K562 (cell line): ENCODE measurements at regions not wholly inside any gene's neighbourhood (a gene's known extent, or its start where the extent isn't known, plus 50 kb on each side); places are given as distances from the start of the nearest gene placed in this dataset.

Experiments used
- ATAC-seq: fragments of 200-7000 bp; cut with Tn5 transposase; 3 replicates; pipeline ENCODE4 v1.9.1; 2020; ENCODE audit warnings: moderate library complexity
- BruUV-seq: library from RNA; stranded (reverse); fragments of 400-500 nt; replicated peaks from 2 replicates; lab custom pipeline; 2021; lab: Mats Ljungman, UMichigan
- CTCF ChIA-PET: fragments of 300-600 bp; formaldehyde crosslinking; extraction: SDS; loops from one replicate; lab custom pipeline; 2021; ENCODE audit warnings: low intra/inter-chr PET ratio; lab: Yijun Ruan, JAX
- POLR2A ChIA-PET: fragments of 300-600, 350-650 bp; sonication (Branson Sonifier 250); formaldehyde crosslinking; extraction: SDS; loops from one replicate; lab custom pipeline; 2021; ENCODE audit warnings: antibody characterized with exemption, inconsistent platforms; lab: Yijun Ruan, JAX
- DNase-seq, 4 experiments: peaks; one replicate each; pipeline versions ENCODE4 v3.0.0 to v3.0.0-alpha.2; 2011 to 2018; ENCODE audit warnings: low spot score in 3 of 4, mixed read lengths in 3 of 4; ENCODE audit errors: extremely low read depth in 1 of 4
- FAIRE-seq: peaks from 2 replicates; lab custom pipeline; 2011; peaks lifted over from hg19 to GRCh38; lab: Jason Lieb, UNC
- H2AFZ ChIP-seq: 2 replicates; pipeline ENCODE4 v1.6.0; 2011; ENCODE audit warnings: low read depth, low read length, control low read depth, inconsistent platforms
- H3K27ac ChIP-seq: fragments of 200-600 bp; 3 replicates; pipeline ENCODE4 v1.8.0; 2011; ENCODE audit warnings: low read depth, mild to moderate bottlenecking, control low read depth, inconsistent platforms, low read length, moderate library complexity, mixed read lengths; ENCODE audit errors: extremely low read depth
- H3K27me3 ChIP-seq, 2 experiments: fragments of 300-600 bp in 1 of 2; 2 replicates in 1 of 2; 3 replicates in 1 of 2; pipeline versions ENCODE4 v1.6.0 to v1.8.0; 2011; ENCODE audit warnings: inconsistent platforms in 2 of 2, low read length in 2 of 2, mild to moderate bottlenecking in 1 of 2, mixed read lengths in 1 of 2, moderate library complexity in 1 of 2; ENCODE audit not compliant: control insufficient read depth in 2 of 2, insufficient read depth in 2 of 2
- H3K36me3 ChIP-seq: fragments of 300-600 bp; 3 replicates; pipeline ENCODE4 v1.8.0; 2011; ENCODE audit warnings: mild to moderate bottlenecking, low read length, inconsistent platforms; ENCODE audit not compliant: control insufficient read depth, insufficient read depth
- H3K4me1 ChIP-seq, 2 experiments: fragments of 200-600 bp in 1 of 2; replicated peaks in 1 of 2; 2 replicates in 1 of 2; 3 replicates in 1 of 2; pipeline versions ENCODE4 v1.5.1 to v1.8.0; 2011; ENCODE audit warnings: inconsistent platforms in 2 of 2, low read length in 2 of 2, mild to moderate bottlenecking in 1 of 2, mixed read lengths in 1 of 2, moderate library complexity in 1 of 2; ENCODE audit not compliant: control insufficient read depth in 2 of 2, insufficient read depth in 2 of 2
- H3K4me2 ChIP-seq: 2 replicates; pipeline ENCODE4 v1.6.1; 2011; ENCODE audit warnings: low read length, control low read depth, inconsistent platforms, mixed read lengths; ENCODE audit not compliant: insufficient read depth
- H3K4me3 ChIP-seq: fragments of 200-600 bp; sonication (generic), shearing (Covaris generic); 2 replicates; pipeline ENCODE4 v1.5.1; 2016; ENCODE audit warnings: control low read depth, inconsistent platforms
- H3K79me2 ChIP-seq: fragments of 200-600 bp; 3 replicates; pipeline ENCODE4 v1.8.0; 2011; ENCODE audit warnings: low read length, inconsistent platforms; ENCODE audit not compliant: control insufficient read depth, insufficient read depth
- H3K9ac ChIP-seq, 2 experiments: 2 replicates each; pipeline versions ENCODE4 v1.6.0 to v1.6.1; 2011; ENCODE audit warnings: low read depth in 2 of 2, low read length in 2 of 2, control low read depth in 1 of 2, inconsistent platforms in 1 of 2, mild to moderate bottlenecking in 1 of 2, mixed read lengths in 1 of 2; ENCODE audit not compliant: insufficient read depth in 1 of 2
- H3K9me1 ChIP-seq: one replicate; pipeline ENCODE4 v1.6.0; 2011; ENCODE audit warnings: inconsistent platforms, mild to moderate bottlenecking, low read length, moderate library complexity; ENCODE audit not compliant: control insufficient read depth, insufficient read depth
- H3K9me3 ChIP-seq: replicated peaks from 2 replicates; pipeline ENCODE4 v1.5.1; 2011; ENCODE audit warnings: low read depth, low read length, inconsistent platforms; ENCODE audit not compliant: control insufficient read depth, insufficient read depth
- H4K20me1 ChIP-seq: replicated peaks from 2 replicates; pipeline ENCODE4 v1.6.1; 2011; ENCODE audit warnings: low read length, inconsistent platforms, mixed read lengths; ENCODE audit not compliant: control insufficient read depth, insufficient read depth
- ELF1 ChIP-seq: fragments of 200-800 bp; sonication (Bioruptor generic); IDR thresholded peaks from 2 replicates; pipeline ENCODE4 v1.6.1; 2016; ENCODE audit warnings: missing genetic modification characterization, missing compliant biosample characterization
- ELF4 ChIP-seq: fragments of 450-650 bp; formaldehyde crosslinking; IDR thresholded peaks from 2 replicates; pipeline ENCODE4 v1.4.0; 2022; ENCODE audit warnings: missing genetic modification characterization
- ETS1 ChIP-seq: conservative IDR thresholded peaks from 2 replicates; pipeline ENCODE4 v1.6.1; 2011; ENCODE audit warnings: low read depth, mild to moderate bottlenecking, low read length; ENCODE audit not compliant: control insufficient read depth
- POLR2AphosphoS5 ChIP-seq: IDR thresholded peaks from 2 replicates; pipeline ENCODE4 v1.6.1; 2011; ENCODE audit warnings: mild to moderate bottlenecking, low read depth, low read length, moderate library complexity; ENCODE audit not compliant: control insufficient read depth, insufficient read depth
- RBBP5 ChIP-seq: fragments of 200-600 bp; sonication (generic); IDR thresholded peaks from 2 replicates; pipeline ENCODE4 v1.6.1; 2012; ENCODE audit warnings: borderline replicate concordance, mild to moderate bottlenecking, low read length, control low read depth, inconsistent platforms; ENCODE audit not compliant: insufficient read depth, poor library complexity, severe bottlenecking
- ZNF785 ChIP-seq: fragments of 250-450 bp; sonication (Bioruptor Pico); IDR thresholded peaks from 2 replicates; pipeline ENCODE4 v1.4.0; 2020; ENCODE audit warnings: mild to moderate bottlenecking
- WGBS: fragments of 100-300 bp; shearing (Covaris generic); methylation state at CpG from one replicate; pipeline ENCODE4 v1.1.6; 2016; ENCODE audit warnings: low coverage, mixed read lengths; ENCODE audit not compliant: insufficient coverage; ENCODE audit errors: missing lambda C conversion rate; 5-methylcytosine and 5-hydroxymethylcytosine counted together
- in situ Hi-C: fragments of 300-500 bp; cut with MboI; formaldehyde crosslinking; loops from 4 replicates; pipeline ENCODE4 v1.15.0; 2018; ENCODE audit warnings: inconsistent platforms, mixed read lengths
- intact Hi-C: fragments of 100-400 bp; cut with micrococcal nuclease; formaldehyde crosslinking; loops from 2 replicates; pipeline ENCODE4 v1.14.2; 2022

GRCh38 chr3:8445861-8446260 lies 55.8 kb upstream of the LMCD1 start:
- no peak for ATAC-seq
- in situ Hi-C loops (no loop called here), intact Hi-C loops (no loop called here)
- BruUV-seq = no TSS peak
- H3K27me3 ChIP-seq = no peaks in the 10 kb centered on the region; a peak in 1 of 5 replicates
- H3K27ac ChIP-seq = no peak overlapping the region
- POLR2A ChIA-PET = no interaction called here
- no peak for DNase-seq
- H2AFZ ChIP-seq = no peak overlapping the region
- 3% methylated on average over 2 of the region's 2 CpGs for WGBS
- H3K36me3 ChIP-seq = no peaks in the 10 kb centered on the region
- no peak overlapping the region for H3K4me3 ChIP-seq
- CTCF ChIA-PET = no interaction called here
- no peaks in the 10 kb centered on the region for H3K9me3 ChIP-seq
- H3K4me1 ChIP-seq = no peaks in the 10 kb centered on the region
- TF ChIP-seq ELF1 (tag) (no peak), POLR2AphosphoS5 (no peak), ZNF785 (no peak), ETS1 (no peak), RBBP5 (no peak), ELF4 (CRISPR knock-in tag) (no peak)
- no peaks in the 10 kb centered on the region for H4K20me1 ChIP-seq
- H3K4me2 ChIP-seq = no peak overlapping the region
- H3K9ac ChIP-seq = no peak overlapping the region
- FAIRE-seq = no peak
- no peaks in the 10 kb centered on the region for H3K79me2 ChIP-seq
- no peaks in the 10 kb centered on the region for H3K9me1 ChIP-seq
